Osteocyte (in vitro differentiated cells): ENCODE measurements at regions not wholly inside any gene's neighbourhood (a gene's known extent, or its start where the extent isn't known, plus 50 kb on each side); places are given as distances from the start of the nearest gene placed in this dataset.

Experiments used
- DNase-seq: peaks from one replicate; pipeline ENCODE4 v3.0.0; 2021; ENCODE audit warnings: mixed read lengths; ENCODE audit not compliant: unreplicated experiment; ENCODE audit errors: extremely low spot score
- H3K27ac Mint-ChIP-seq: one replicate; pipeline ENCODE4 v1.8.0; 2021; ENCODE audit warnings: mild to moderate bottlenecking, mixed read lengths; ENCODE audit not compliant: unreplicated experiment
- H3K27me3 Mint-ChIP-seq: one replicate; pipeline ENCODE4 v1.8.0; 2021; ENCODE audit warnings: mixed read lengths; ENCODE audit not compliant: unreplicated experiment
- H3K36me3 Mint-ChIP-seq: one replicate; pipeline ENCODE4 v1.8.0; 2021; ENCODE audit warnings: mixed read lengths; ENCODE audit not compliant: unreplicated experiment
- H3K4me1 Mint-ChIP-seq: one replicate; pipeline ENCODE4 v1.8.0; 2021; ENCODE audit warnings: mixed read lengths; ENCODE audit not compliant: unreplicated experiment
- H3K4me3 Mint-ChIP-seq: one replicate; pipeline ENCODE4 v1.8.0; 2021; ENCODE audit warnings: mild to moderate bottlenecking, moderate library complexity, mixed read lengths; ENCODE audit not compliant: unreplicated experiment
- H3K9me3 Mint-ChIP-seq: one replicate; pipeline ENCODE4 v1.8.0; 2021; ENCODE audit warnings: mixed read lengths; ENCODE audit not compliant: unreplicated experiment
- TF ChIP-seq, protein P1 (sequence below): fragments of 200-600 bp; sonication (generic); IDR thresholded peaks from 2 replicates; pipeline ENCODE4 v1.5.0; 2021; ENCODE audit warnings: antibody characterized with exemption, mild to moderate bottlenecking, moderate library complexity

DNA sequence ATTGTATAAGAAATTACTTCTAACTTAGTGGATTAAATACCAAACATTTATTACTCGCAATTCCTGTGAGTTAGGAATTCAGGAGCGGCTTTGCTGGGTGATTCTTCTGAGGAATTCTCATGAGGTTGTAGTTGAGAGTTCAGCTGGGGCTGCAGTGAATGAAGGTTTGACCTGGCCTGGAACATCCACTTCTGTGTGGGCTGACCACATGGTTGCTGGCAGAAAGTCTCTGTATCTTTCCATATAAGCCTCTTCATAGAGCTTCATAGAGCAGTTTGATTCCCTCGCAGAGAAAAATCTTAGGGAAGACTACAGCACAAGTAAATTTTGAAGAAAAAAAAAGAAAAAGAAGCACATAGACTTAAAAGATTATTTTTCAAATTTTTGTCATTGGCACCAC lies 339.7 kb upstream of the NWD2 start:
- H3K9me3 Mint-ChIP-seq = peaks cover 17% of the 10 kb centered on the region
- no peaks in the 10 kb centered on the region for H3K36me3 Mint-ChIP-seq
- no peaks in the 10 kb centered on the region for H3K27me3 Mint-ChIP-seq
- no peaks in the 10 kb centered on the region for H3K4me1 Mint-ChIP-seq
- TF ChIP-seq, protein P1, sequence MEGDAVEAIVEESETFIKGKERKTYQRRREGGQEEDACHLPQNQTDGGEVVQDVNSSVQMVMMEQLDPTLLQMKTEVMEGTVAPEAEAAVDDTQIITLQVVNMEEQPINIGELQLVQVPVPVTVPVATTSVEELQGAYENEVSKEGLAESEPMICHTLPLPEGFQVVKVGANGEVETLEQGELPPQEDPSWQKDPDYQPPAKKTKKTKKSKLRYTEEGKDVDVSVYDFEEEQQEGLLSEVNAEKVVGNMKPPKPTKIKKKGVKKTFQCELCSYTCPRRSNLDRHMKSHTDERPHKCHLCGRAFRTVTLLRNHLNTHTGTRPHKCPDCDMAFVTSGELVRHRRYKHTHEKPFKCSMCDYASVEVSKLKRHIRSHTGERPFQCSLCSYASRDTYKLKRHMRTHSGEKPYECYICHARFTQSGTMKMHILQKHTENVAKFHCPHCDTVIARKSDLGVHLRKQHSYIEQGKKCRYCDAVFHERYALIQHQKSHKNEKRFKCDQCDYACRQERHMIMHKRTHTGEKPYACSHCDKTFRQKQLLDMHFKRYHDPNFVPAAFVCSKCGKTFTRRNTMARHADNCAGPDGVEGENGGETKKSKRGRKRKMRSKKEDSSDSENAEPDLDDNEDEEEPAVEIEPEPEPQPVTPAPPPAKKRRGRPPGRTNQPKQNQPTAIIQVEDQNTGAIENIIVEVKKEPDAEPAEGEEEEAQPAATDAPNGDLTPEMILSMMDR = no peak
- H3K27ac Mint-ChIP-seq = no peak overlapping the region
- H3K4me3 Mint-ChIP-seq = no peak overlapping the region
- no peak for DNase-seq

GRCh38 chr4:36914106-36914505 lies 330.4 kb upstream of the NWD2 start:
- TF ChIP-seq, protein P1 = no peak
- no peaks in the 10 kb centered on the region for H3K9me3 Mint-ChIP-seq
- no peak overlapping the region for H3K4me3 Mint-ChIP-seq
- no peak overlapping the region for H3K27ac Mint-ChIP-seq
- H3K36me3 Mint-ChIP-seq = no peaks in the 10 kb centered on the region
- no peaks in the 10 kb centered on the region for H3K27me3 Mint-ChIP-seq
- no peaks in the 10 kb centered on the region for H3K4me1 Mint-ChIP-seq
- DNase-seq = no peak

DNA sequence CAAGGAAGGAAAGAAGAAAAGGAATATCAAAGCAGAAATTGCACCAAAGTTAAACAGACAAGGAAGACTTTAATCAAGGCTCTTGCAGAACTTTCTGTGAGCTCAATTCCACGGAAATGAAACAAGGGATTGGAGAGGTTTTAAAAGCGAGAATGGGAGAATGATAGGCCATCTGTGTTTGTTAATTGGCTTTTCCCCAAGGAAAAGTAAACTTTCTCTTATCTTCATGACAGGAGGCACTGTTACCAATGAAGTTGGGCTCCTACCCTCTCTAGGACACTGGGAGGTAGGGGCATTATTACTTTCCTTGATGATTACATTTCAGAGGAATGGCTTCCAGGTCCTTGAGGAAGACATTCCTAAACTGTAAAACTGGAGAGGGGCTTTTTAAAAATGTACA lies 328.8 kb upstream of the NWD2 start:
- no peak overlapping the region for H3K4me3 Mint-ChIP-seq
- TF ChIP-seq, protein P1 = no peak

DNA sequence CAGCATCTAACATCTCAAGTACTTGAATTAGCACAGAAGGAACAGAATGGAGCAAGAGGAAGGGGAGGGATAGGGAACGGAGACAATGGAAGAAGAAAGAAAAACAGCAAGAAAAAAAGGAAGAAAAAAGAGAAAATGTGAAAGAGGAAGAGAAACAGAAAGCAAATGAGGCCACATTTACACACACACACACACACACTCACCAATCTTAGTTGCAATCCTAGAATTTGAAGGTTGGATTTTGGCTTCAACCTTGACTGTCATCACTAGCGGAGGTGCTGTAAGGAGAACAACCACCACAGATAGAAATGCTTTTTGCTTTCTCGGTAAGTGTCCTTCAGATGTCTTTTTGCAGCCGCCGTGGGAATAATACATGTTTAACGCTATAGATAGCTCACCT lies 327.1 kb upstream of the NWD2 start:
- no peaks in the 10 kb centered on the region for H3K4me1 Mint-ChIP-seq
- H3K36me3 Mint-ChIP-seq = no peaks in the 10 kb centered on the region
- TF ChIP-seq, protein P1 = no peak
- no peaks in the 10 kb centered on the region for H3K27me3 Mint-ChIP-seq
- DNase-seq = no peak
- H3K4me3 Mint-ChIP-seq = no peak overlapping the region
- no peaks in the 10 kb centered on the region for H3K9me3 Mint-ChIP-seq
- no peak overlapping the region for H3K27ac Mint-ChIP-seq

More for the DNA sequence above, 328.8 kb upstream of the NWD2 start:
- Mint-ChIP-seq H3K9me3 (no peaks in the 10 kb centered on the region), H3K36me3 (no peaks in the 10 kb centered on the region), H3K27ac (no peak overlapping the region), H3K4me1 (no peaks in the 10 kb centered on the region), H3K27me3 (no peaks in the 10 kb centered on the region)
- DNase-seq = no peak

DNA sequence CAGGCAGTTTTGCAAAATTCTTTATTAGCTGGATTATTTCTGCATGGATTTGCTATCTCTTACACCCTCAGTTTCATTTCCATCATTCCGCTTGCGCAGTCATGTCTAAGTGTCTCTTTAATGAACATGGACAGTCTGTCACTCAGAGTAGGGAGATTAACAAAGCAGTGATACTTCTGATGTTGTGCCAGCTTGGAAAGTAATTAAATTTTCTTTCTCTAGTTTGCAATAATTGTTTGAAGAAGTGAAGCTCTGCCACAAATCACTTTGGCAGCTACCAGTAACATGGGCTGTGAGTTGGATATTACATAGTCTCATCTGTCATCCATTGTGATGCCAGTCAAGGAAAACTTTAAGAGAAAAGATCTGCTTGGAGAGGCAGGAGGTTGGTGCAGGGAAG lies 324.8 kb upstream of the NWD2 start:
- Mint-ChIP-seq H3K27ac (no peak overlapping the region), H3K4me3 (no peak overlapping the region), H3K27me3 (no peaks in the 10 kb centered on the region), H3K9me3 (no peaks in the 10 kb centered on the region), H3K4me1 (no peaks in the 10 kb centered on the region), H3K36me3 (no peaks in the 10 kb centered on the region)
- TF ChIP-seq, protein P1 = no peak
- DNase-seq = no peak
